Spleen (tissue), 7 donors: ENCODE measurements at regions not wholly inside any gene's neighbourhood (a gene's known extent, or its start where the extent isn't known, plus 50 kb on each side); places are given as distances from the start of the nearest gene placed in this dataset.

Experiments used
- POLR2A ChIP-seq, 3 donors: fragments of 450-650 bp; IDR thresholded peaks; one replicate each; pipeline ENCODE4 v1.5.1; 2017; ENCODE audit warnings: antibody characterized with exemption in 3 of 3, mild to moderate bottlenecking in 1 of 3
- POLR2AphosphoS5 ChIP-seq, 3 donors: sonication (generic); formaldehyde crosslinking; IDR thresholded peaks; one replicate each; pipeline ENCODE4 v1.5.1; 2017; ENCODE audit warnings: antibody characterized with exemption in 3 of 3
- TF ChIP-seq, protein P1 (sequence below), 11 experiments: fragments of 200-600 bp in 7 of 11; fragments of 450-650 bp in 4 of 11; sonication (generic) in 4 of 11; IDR thresholded peaks in 8 of 11; conservative IDR thresholded peaks in 3 of 11; 1 replicate in 7 of 11; 2 replicates in 4 of 11; pipeline versions ENCODE4 v1.4.0 to v1.8.0; 2016 to 2021; ENCODE audit warnings: antibody characterized with exemption in 11 of 11, inconsistent platforms in 4 of 11, mild to moderate bottlenecking in 1 of 11
- donor health status: DM: no; HTN: no; CAD: no; lungs with moderate emphysema.
- donor health status: DM: no; HTN: no; CAD: no.
- donor health status: DM: no; HTN: no; CAD: no.

DNA sequence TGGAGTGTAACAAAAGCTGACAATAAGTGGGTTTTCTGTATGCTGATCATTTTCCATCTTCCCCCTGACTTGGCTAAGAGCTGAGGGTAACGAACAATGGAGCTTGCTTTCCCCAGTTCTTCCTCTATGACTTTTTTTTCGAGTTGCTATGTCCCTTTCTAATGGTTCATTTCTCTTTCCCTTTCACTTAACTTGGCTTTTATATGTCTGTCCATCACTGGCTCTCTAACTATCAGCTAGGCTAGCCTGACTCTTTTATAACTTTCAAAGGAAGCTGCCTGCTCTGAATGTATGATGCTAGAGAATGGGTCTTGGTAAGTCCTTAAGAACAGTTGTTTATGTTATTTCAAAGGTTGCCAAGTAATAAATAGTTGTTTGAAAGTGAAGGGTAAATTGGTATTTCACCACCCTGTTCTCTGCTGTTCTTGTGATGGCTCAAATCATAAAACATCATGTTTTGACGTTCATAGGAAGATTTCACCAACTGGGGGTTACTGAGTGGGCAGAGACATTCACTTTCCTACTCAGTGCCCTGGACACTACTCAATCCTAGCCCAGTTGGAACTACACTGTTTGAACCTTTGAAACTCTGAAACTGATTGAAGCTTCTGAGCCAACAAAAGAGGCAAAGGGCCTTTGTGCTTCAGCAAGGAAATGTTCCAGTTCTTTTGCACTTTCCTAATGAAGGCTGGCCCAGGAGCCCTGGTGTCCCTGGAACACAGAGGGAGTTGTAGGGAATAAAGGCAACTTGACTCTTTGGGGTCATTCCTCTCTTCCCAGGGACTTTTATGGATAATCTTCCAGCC lies 85.4 kb upstream of the PHYHIPL start:
- TF ChIP-seq, protein P1, sequence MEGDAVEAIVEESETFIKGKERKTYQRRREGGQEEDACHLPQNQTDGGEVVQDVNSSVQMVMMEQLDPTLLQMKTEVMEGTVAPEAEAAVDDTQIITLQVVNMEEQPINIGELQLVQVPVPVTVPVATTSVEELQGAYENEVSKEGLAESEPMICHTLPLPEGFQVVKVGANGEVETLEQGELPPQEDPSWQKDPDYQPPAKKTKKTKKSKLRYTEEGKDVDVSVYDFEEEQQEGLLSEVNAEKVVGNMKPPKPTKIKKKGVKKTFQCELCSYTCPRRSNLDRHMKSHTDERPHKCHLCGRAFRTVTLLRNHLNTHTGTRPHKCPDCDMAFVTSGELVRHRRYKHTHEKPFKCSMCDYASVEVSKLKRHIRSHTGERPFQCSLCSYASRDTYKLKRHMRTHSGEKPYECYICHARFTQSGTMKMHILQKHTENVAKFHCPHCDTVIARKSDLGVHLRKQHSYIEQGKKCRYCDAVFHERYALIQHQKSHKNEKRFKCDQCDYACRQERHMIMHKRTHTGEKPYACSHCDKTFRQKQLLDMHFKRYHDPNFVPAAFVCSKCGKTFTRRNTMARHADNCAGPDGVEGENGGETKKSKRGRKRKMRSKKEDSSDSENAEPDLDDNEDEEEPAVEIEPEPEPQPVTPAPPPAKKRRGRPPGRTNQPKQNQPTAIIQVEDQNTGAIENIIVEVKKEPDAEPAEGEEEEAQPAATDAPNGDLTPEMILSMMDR (IDR thresholded peaks at IDR 0.05 in 8 of 11, conservative IDR thresholded peaks at IDR 0.05 in 3 of 11) = no peak
- TF ChIP-seq POLR2AphosphoS5 (IDR thresholded peaks at IDR 0.05) = no peak
- TF ChIP-seq POLR2A (IDR thresholded peaks at IDR 0.05) = no peak
